PC-9 (cell line): ENCODE measurements at regions not wholly inside any gene's neighbourhood (a gene's known extent, or its start where the extent isn't known, plus 50 kb on each side); places are given as distances from the start of the nearest gene placed in this dataset.

Experiments used
- BruUV-seq: library from RNA; stranded (reverse); fragments of 400-500 nt; replicated peaks from 2 replicates; lab custom pipeline; 2021; lab: Mats Ljungman, UMichigan
- CTCF ChIA-PET: fragments of 300-600 bp; sonication (Branson Sonifier 250); formaldehyde crosslinking; loops from one replicate; lab custom pipeline; 2022; ENCODE audit warnings: antibody characterized with exemption; lab: Charles Lee
- POLR2A ChIA-PET: fragments of 300-600 bp; sonication (Branson Sonifier 250); formaldehyde crosslinking; loops from one replicate; lab custom pipeline; 2022; ENCODE audit warnings: antibody characterized with exemption; ENCODE audit not compliant: unreplicated experiment; lab: Charles Lee
- DNase-seq, 2 experiments: peaks; one replicate each; pipeline versions ENCODE4 v3.0.0 to v3.0.0-alpha.2; 2015 to 2022; ENCODE audit warnings: mixed read lengths in 1 of 2
- H2AFZ ChIP-seq: fragments of 200-600 bp; sonication (generic); 2 replicates; pipeline ENCODE4 v1.8.1; 2017; ENCODE audit warnings: antibody characterized with exemption
- H3F3A ChIP-seq: fragments of 200-600 bp; sonication (generic); 2 replicates; pipeline ENCODE4 v1.8.1; 2017; ENCODE audit warnings: antibody characterized with exemption, mild to moderate bottlenecking, low read depth; ENCODE audit not compliant: insufficient read depth
- H3K27ac ChIP-seq: fragments of 200-600 bp; sonication (generic); 2 replicates; pipeline ENCODE4 v1.6.1; 2016; ENCODE audit warnings: mixed run types
- H3K27me3 ChIP-seq: fragments of 200-600 bp; sonication (generic); 2 replicates; pipeline ENCODE4 v1.6.1; 2016; ENCODE audit warnings: low read depth, mixed run types; ENCODE audit not compliant: insufficient read depth
- H3K36me3 ChIP-seq: fragments of 200-600 bp; sonication (generic); 2 replicates; pipeline ENCODE4 v1.6.1; 2016; ENCODE audit warnings: low read depth, mixed run types
- H3K4me1 ChIP-seq: fragments of 200-600 bp; sonication (generic); replicated peaks from 2 replicates; pipeline ENCODE4 v1.6.1; 2016; ENCODE audit warnings: mixed run types; ENCODE audit not compliant: insufficient read depth
- H3K4me2 ChIP-seq: fragments of 200-600 bp; sonication (generic); 2 replicates; pipeline ENCODE4 v1.6.1; 2017; ENCODE audit warnings: mixed run types
- H3K4me3 ChIP-seq: fragments of 200-600 bp; sonication (generic); 2 replicates; pipeline ENCODE4 v1.6.1; 2016; ENCODE audit warnings: mixed run types
- H3K79me2 ChIP-seq: fragments of 200-600 bp; sonication (generic); 2 replicates; pipeline ENCODE4 v1.6.1; 2017; ENCODE audit warnings: low read depth, mixed run types
- H3K9me2 ChIP-seq: fragments of 200-600 bp; sonication (generic); 2 replicates; pipeline ENCODE4 v1.8.1; 2017; ENCODE audit warnings: mild to moderate bottlenecking; ENCODE audit not compliant: insufficient read depth
- H3K9me3 ChIP-seq: fragments of 200-600 bp; sonication (generic); 2 replicates; pipeline ENCODE4 v1.8.1; 2016; ENCODE audit warnings: low read depth; ENCODE audit not compliant: insufficient read depth
- H4K20me1 ChIP-seq: fragments of 200-600 bp; sonication (generic); 2 replicates; pipeline ENCODE4 v1.8.1; 2017; ENCODE audit not compliant: insufficient read depth
- CTCF ChIP-seq: fragments of 200-600 bp; sonication (generic); conservative IDR thresholded peaks from 2 replicates; pipeline ENCODE4 v1.6.1; 2017; ENCODE audit warnings: mixed run types, antibody characterized with exemption, mild to moderate bottlenecking, moderate library complexity
- EZH2 ChIP-seq: fragments of 200-600 bp; sonication (generic); IDR thresholded peaks from 2 replicates; pipeline ENCODE4 v1.8.0; 2017; ENCODE audit warnings: antibody characterized with exemption, low read depth
- intact Hi-C: fragments of 100-400 bp; cut with micrococcal nuclease; formaldehyde crosslinking; loops from one replicate; pipeline ENCODE4 v1.10.0; 2022; ENCODE audit not compliant: unreplicated experiment

GRCh38 chr4:159722918-159723317 is 620.0 kb downstream of the RAPGEF2 start:
- no peaks in the 10 kb centered on the region for H3K36me3 ChIP-seq
- H2AFZ ChIP-seq = no peak overlapping the region
- H3K27ac ChIP-seq = no peak overlapping the region
- no TSS peak for BruUV-seq
- H3F3A ChIP-seq = 0 out of 2 replicates have a peak, but pooled peaks cover 3% of the 10 kb centered on the region
- no peaks in the 10 kb centered on the region for H3K79me2 ChIP-seq
- no peak overlapping the region for H3K4me3 ChIP-seq
- no peaks in the 10 kb centered on the region for H3K9me2 ChIP-seq
- POLR2A ChIA-PET = no interaction called here
- TF ChIP-seq EZH2 = no peak
- TF ChIP-seq CTCF = no peak
- CTCF ChIA-PET = no interaction called here
- no peaks in the 10 kb centered on the region for H4K20me1 ChIP-seq
- H3K4me2 ChIP-seq = no peak overlapping the region
- intact Hi-C loops = no loop called here
- no peaks in the 10 kb centered on the region for H3K27me3 ChIP-seq
- H3K9me3 ChIP-seq = no peaks in the 10 kb centered on the region
- H3K4me1 ChIP-seq = peaks cover 22% of the 10 kb centered on the region
- no peak for DNase-seq

- no TSS peak for BruUV-seq
- Histone ChIP-seq H3K4me3 (no peak overlapping the region), H3K4me2 (peak overlapping the region; percentile 19; the same call in 1 of the 2 replicates), H3K36me3 (no peaks in the 10 kb centered on the region), H3K27ac (no peak overlapping the region), H4K20me1 (no peaks in the 10 kb centered on the region), H3K4me1 (peaks cover 22% of the 10 kb centered on the region), H2AFZ (no peak overlapping the region), H3K9me3 (no peaks in the 10 kb centered on the region), H3K9me2 (no peaks in the 10 kb centered on the region), H3K79me2 (no peaks in the 10 kb centered on the region), H3F3A (0 out of 2 replicates have a peak, but pooled peaks cover 3% of the 10 kb centered on the region), H3K27me3 (no peaks in the 10 kb centered on the region)
- ChIA-PET POLR2A (no interaction called here), CTCF (no interaction called here)
- TF ChIP-seq CTCF (no peak), EZH2 (no peak)
- DNase-seq = no peak
- intact Hi-C loops = no loop called here
These were observed 620.6 kb downstream of the RAPGEF2 start for GRCh38 chr4:159723341-159724048.

GRCh38 chr4:159725571-159725970 is 622.7 kb downstream of the RAPGEF2 start:
- Histone ChIP-seq H4K20me1 (no peaks in the 10 kb centered on the region), H3K4me2 (no peak overlapping the region), H3F3A (0 out of 2 replicates have a peak, but pooled peaks cover 3% of the 10 kb centered on the region), H3K36me3 (no peaks in the 10 kb centered on the region), H3K4me1 (peaks cover 22% of the 10 kb centered on the region), H2AFZ (no peak overlapping the region), H3K9me3 (no peaks in the 10 kb centered on the region), H3K27me3 (no peaks in the 10 kb centered on the region), H3K79me2 (no peaks in the 10 kb centered on the region), H3K9me2 (no peaks in the 10 kb centered on the region), H3K4me3 (no peak overlapping the region), H3K27ac (no peak overlapping the region)
- ChIA-PET CTCF (no interaction called here), POLR2A (no interaction called here)
- peak in 1 of 2 experiments; percentile 42 for DNase-seq
- TF ChIP-seq EZH2 (no peak), CTCF (no peak)
- intact Hi-C loops = no loop called here
- BruUV-seq = no TSS peak
